ENCODE measurements at regions not wholly inside any gene's neighbourhood (a gene's known extent, or its start where the extent isn't known, plus 50 kb on each side); places are given as distances from the start of the nearest gene placed in this dataset.

DNA sequence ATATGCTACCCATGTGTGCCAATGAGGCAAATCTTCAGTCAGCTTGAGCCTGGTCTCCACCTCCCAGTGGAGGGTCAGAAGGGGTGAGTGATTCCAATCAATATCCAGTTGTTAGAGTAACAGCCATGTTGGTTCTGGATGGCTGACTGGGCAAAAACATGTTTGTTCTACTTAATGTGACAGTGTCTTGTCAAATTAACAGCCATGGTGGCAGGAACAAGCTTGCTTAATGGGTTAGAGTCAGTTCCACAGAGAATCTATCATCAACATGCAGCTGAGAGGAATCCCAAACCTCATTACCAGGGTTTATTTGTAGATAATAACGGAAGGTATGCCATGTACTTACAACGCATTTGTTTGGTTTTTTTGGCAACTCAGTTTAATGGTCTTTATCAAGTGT, 133.2 kb downstream of the SLC17A6 start:
- TF ChIP-seq, protein P1, sequence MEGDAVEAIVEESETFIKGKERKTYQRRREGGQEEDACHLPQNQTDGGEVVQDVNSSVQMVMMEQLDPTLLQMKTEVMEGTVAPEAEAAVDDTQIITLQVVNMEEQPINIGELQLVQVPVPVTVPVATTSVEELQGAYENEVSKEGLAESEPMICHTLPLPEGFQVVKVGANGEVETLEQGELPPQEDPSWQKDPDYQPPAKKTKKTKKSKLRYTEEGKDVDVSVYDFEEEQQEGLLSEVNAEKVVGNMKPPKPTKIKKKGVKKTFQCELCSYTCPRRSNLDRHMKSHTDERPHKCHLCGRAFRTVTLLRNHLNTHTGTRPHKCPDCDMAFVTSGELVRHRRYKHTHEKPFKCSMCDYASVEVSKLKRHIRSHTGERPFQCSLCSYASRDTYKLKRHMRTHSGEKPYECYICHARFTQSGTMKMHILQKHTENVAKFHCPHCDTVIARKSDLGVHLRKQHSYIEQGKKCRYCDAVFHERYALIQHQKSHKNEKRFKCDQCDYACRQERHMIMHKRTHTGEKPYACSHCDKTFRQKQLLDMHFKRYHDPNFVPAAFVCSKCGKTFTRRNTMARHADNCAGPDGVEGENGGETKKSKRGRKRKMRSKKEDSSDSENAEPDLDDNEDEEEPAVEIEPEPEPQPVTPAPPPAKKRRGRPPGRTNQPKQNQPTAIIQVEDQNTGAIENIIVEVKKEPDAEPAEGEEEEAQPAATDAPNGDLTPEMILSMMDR (IDR thresholded peaks at IDR 0.05), result no peak
- no peak for TF ChIP-seq POLR2A (IDR thresholded peaks at IDR 0.05)
